IMR-90 (cell line): ENCODE measurements at regions not wholly inside any gene's neighbourhood (a gene's known extent, or its start where the extent isn't known, plus 50 kb on each side); places are given as distances from the start of the nearest gene placed in this dataset.

Experiments
- ATAC-seq: fragments of 200-7000 bp; cut with Tn5 transposase; 2 replicates; pipeline ENCODE4 v1.9.1; 2020; ENCODE audit warnings: low read depth, mild to moderate bottlenecking, moderate library complexity
- BruUV-seq: library from RNA; stranded (reverse); fragments of 400-500 nt; replicated peaks from 2 replicates; lab custom pipeline; 2021; lab: Mats Ljungman, UMichigan
- CTCF ChIA-PET: fragments of 300-600 bp; formaldehyde crosslinking; extraction: SDS; loops from one replicate; lab custom pipeline; 2021; ENCODE audit warnings: antibody characterized with exemption; lab: Yijun Ruan, JAX
- POLR2A ChIA-PET: fragments of 300-600 bp; sonication (Branson Sonifier 250); formaldehyde crosslinking; loops from one replicate; lab custom pipeline; 2022; ENCODE audit warnings: antibody characterized with exemption; ENCODE audit not compliant: unreplicated experiment; lab: Charles Lee
- DNase-seq: peaks from one replicate; pipeline ENCODE4 v3.0.0; 2013
- H2AFZ ChIP-seq: replicated peaks from 2 replicates; pipeline ENCODE3; 2013; ENCODE audit warnings: low read length, mild to moderate bottlenecking; ENCODE audit not compliant: poor library complexity
- H2AK5ac ChIP-seq: 2 replicates; pipeline ENCODE4 v1.6.1; 2013; ENCODE audit warnings: low read depth, low read length, inconsistent platforms
- H2AK9ac ChIP-seq: replicated peaks from 2 replicates; pipeline ENCODE3; 2013; ENCODE audit warnings: mild to moderate bottlenecking, low read depth, low read length, moderate library complexity; ENCODE audit not compliant: poor library complexity
- H2BK120ac ChIP-seq: 2 replicates; pipeline ENCODE4 v1.6.1; 2013; ENCODE audit warnings: low read depth, low read length, inconsistent platforms
- H2BK15ac ChIP-seq: 3 replicates; pipeline ENCODE4 v1.6.1; 2013; ENCODE audit warnings: low read depth, low read length, inconsistent platforms
- H2BK20ac ChIP-seq: 2 replicates; pipeline ENCODE4 v1.6.1; 2013; ENCODE audit warnings: low read depth, mild to moderate bottlenecking, inconsistent platforms, low read length, moderate library complexity
- H2BK5ac ChIP-seq: 2 replicates; pipeline ENCODE4 v1.6.1; 2013; ENCODE audit warnings: mild to moderate bottlenecking, low read depth, low read length, inconsistent platforms; ENCODE audit not compliant: poor library complexity, severe bottlenecking
- H3K14ac ChIP-seq: replicated peaks from 2 replicates; pipeline ENCODE4 v1.6.1; 2013; ENCODE audit warnings: low read depth, low read length, inconsistent platforms
- H3K18ac ChIP-seq: 2 replicates; pipeline ENCODE4 v1.6.1; 2013; ENCODE audit warnings: low read depth, low read length, control low read depth
- H3K23ac ChIP-seq: 2 replicates; pipeline ENCODE4 v1.6.1; 2013; ENCODE audit warnings: low read depth, low read length, inconsistent platforms
- H3K27ac ChIP-seq: 2 replicates; pipeline ENCODE4 v1.5.1; 2013; ENCODE audit warnings: mild to moderate bottlenecking, control low read depth, low read length; ENCODE audit not compliant: insufficient read depth
- H3K27me3 ChIP-seq: 2 replicates; pipeline ENCODE4 v1.6.1; 2013; ENCODE audit warnings: low read length; ENCODE audit not compliant: control insufficient read depth, insufficient read depth
- H3K36me3 ChIP-seq: 2 replicates; pipeline ENCODE4 v1.6.1; 2013; ENCODE audit warnings: low read length, mixed read lengths; ENCODE audit not compliant: control insufficient read depth, insufficient read depth
- H3K4ac ChIP-seq: 2 replicates; pipeline ENCODE4 v1.6.1; 2013; ENCODE audit warnings: low read depth, low read length, inconsistent platforms
- H3K4me1 ChIP-seq: 2 replicates; pipeline ENCODE4 v1.6.1; 2013; ENCODE audit warnings: low read length, mixed read lengths; ENCODE audit not compliant: control insufficient read depth, insufficient read depth
- H3K4me2 ChIP-seq: 2 replicates; pipeline ENCODE4 v1.6.1; 2013; ENCODE audit warnings: low read depth, mild to moderate bottlenecking, control low read depth, low read length, moderate library complexity
- H3K4me3 ChIP-seq: 2 replicates; pipeline ENCODE4 v1.5.1; 2013; ENCODE audit warnings: low read depth, mild to moderate bottlenecking, control low read depth, low read length, moderate library complexity; ENCODE audit not compliant: insufficient read depth
- H3K56ac ChIP-seq: 2 replicates; pipeline ENCODE4 v1.6.1; 2013; ENCODE audit warnings: low read length, inconsistent platforms; ENCODE audit not compliant: insufficient read depth; ENCODE audit errors: extremely low read depth
- H3K79me1 ChIP-seq, 2 experiments: 2 replicates each; pipeline ENCODE4 v1.6.1; 2013; ENCODE audit warnings: low read length in 2 of 2, inconsistent platforms in 1 of 2, low read depth in 1 of 2
- H3K9ac ChIP-seq: 2 replicates; pipeline ENCODE4 v1.6.1; 2013; ENCODE audit warnings: low read depth, low read length, control low read depth
- H3K9me1 ChIP-seq: 2 replicates; pipeline ENCODE4 v1.6.1; 2013; ENCODE audit warnings: low read length, inconsistent platforms; ENCODE audit not compliant: insufficient read depth
- H3K9me3 ChIP-seq: 2 replicates; pipeline ENCODE4 v1.6.1; 2013; ENCODE audit warnings: low read length; ENCODE audit not compliant: control insufficient read depth, insufficient read depth
- H4K20me1 ChIP-seq: 2 replicates; pipeline ENCODE4 v1.6.1; 2013; ENCODE audit warnings: low read length, inconsistent platforms; ENCODE audit not compliant: insufficient read depth
- H4K5ac ChIP-seq: 2 replicates; pipeline ENCODE4 v1.6.1; 2013; ENCODE audit warnings: mild to moderate bottlenecking, low read depth, low read length, control low read depth
- H4K8ac ChIP-seq, 2 experiments: 2 replicates each; pipeline ENCODE4 v1.6.1; 2013; ENCODE audit warnings: low read depth in 2 of 2, low read length in 2 of 2, control low read depth in 1 of 2, inconsistent platforms in 1 of 2
- H4K91ac ChIP-seq: 2 replicates; pipeline ENCODE4 v1.6.1; 2013; ENCODE audit warnings: low read depth, low read length, inconsistent platforms; ENCODE audit not compliant: insufficient read depth
- BHLHE40 ChIP-seq: fragments of 150-350 bp; IDR thresholded peaks from 2 replicates; pipeline ENCODE4 v1.6.1; 2016; ENCODE audit warnings: mild to moderate bottlenecking, low read depth, low read length
- FOS ChIP-seq: fragments of 150-350 bp; IDR thresholded peaks from 2 replicates; pipeline ENCODE4 v1.6.1; 2016; ENCODE audit warnings: low read depth, low read length
- MXI1 ChIP-seq: IDR thresholded peaks from 2 replicates; pipeline ENCODE4 v1.6.1; 2012; ENCODE audit warnings: low read depth, mild to moderate bottlenecking, low read length, moderate library complexity, borderline replicate concordance
- NFE2L2 ChIP-seq: fragments of 150-350 bp; IDR thresholded peaks from 2 replicates; pipeline ENCODE4 v1.6.1; 2016; ENCODE audit warnings: low read depth, mild to moderate bottlenecking, low read length
- POLR2A ChIP-seq: IDR thresholded peaks from 2 replicates; pipeline ENCODE4 v1.6.1; 2012; ENCODE audit warnings: mild to moderate bottlenecking, low read depth, low read length
- RFX5 ChIP-seq: IDR thresholded peaks from 2 replicates; pipeline ENCODE4 v1.8.0; 2012; ENCODE audit warnings: low read depth, mild to moderate bottlenecking, low read length, moderate library complexity
- WGBS, 2 experiments: methylation state at CpG; one replicate each; pipeline versions ENCODE4 v1.1.5 to v1.1.7; 2013; ENCODE audit warnings: missing lambda C conversion rate in 2 of 2; ENCODE audit not compliant: insufficient read length in 1 of 2; ENCODE audit errors: extremely low coverage in 2 of 2; 5-methylcytosine and 5-hydroxymethylcytosine counted together
- dilution Hi-C: fragments of 300-500 bp; cut with HindIII; formaldehyde crosslinking; loops from one replicate; pipeline ENCODE4 v1.14.3; 2018; ENCODE audit warnings: low sequenced_read_pairs; ENCODE audit not compliant: unreplicated experiment
- in situ Hi-C: fragments of 300-500 bp; cut with MboI; formaldehyde crosslinking; loops from 3 replicates; pipeline ENCODE4 v1.14.3; 2019; ENCODE audit warnings: low sequenced_read_pairs, inconsistent platforms, mixed read lengths
- intact Hi-C: fragments of 100-400 bp; cut with micrococcal nuclease; formaldehyde crosslinking; loops from 2 replicates; pipeline ENCODE4 v1.10.0; 2022
- TF ChIP-seq, protein P1 (sequence below): conservative IDR thresholded peaks from 2 replicates; pipeline ENCODE4 v1.5.1; 2012; ENCODE audit warnings: mild to moderate bottlenecking, low read depth, low read length, improper control_type of control experiment

DNA sequence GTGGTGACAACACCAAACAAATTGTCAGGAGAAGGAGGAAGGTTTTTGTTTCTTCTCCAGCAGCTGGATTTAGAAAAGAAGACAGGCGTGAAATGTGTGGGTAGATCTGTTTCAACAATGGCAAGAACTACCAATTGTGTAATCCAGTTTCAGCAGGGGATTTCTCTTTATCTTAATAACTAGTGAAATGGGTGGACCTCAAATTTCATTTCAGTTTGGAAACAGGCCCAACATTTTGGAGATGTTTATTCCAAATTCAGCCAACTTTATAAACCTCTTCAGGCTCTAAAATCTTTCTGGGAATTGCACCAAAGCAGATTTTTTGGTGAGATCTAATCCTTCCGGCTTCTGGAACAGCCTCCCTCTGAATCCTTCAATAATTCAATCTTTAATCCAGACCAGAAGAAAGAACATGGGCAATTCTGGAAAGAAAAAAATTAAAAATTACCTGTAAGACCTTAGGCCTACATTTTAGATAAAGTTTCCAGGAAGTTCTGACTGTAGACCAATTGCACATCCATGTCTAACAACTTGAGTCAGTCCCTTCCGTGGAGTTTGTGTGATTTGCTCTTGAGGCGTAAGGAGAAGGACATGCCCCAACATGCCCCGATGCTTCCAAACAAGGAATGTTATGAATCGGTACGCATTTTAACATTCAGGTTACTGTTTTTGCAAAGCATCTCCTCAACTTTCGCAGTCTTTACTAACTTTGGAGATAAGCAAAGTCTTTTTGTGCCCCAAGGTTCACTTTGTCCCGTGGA lies 423.6 kb downstream of the IRX1 start:
- H2AFZ ChIP-seq: no peak overlapping the region
- TF ChIP-seq POLR2A (no peak), FOS (no peak), MXI1 (no peak), BHLHE40 (no peak), RFX5 (no peak), NFE2L2 (no peak)
- TF ChIP-seq, protein P1, sequence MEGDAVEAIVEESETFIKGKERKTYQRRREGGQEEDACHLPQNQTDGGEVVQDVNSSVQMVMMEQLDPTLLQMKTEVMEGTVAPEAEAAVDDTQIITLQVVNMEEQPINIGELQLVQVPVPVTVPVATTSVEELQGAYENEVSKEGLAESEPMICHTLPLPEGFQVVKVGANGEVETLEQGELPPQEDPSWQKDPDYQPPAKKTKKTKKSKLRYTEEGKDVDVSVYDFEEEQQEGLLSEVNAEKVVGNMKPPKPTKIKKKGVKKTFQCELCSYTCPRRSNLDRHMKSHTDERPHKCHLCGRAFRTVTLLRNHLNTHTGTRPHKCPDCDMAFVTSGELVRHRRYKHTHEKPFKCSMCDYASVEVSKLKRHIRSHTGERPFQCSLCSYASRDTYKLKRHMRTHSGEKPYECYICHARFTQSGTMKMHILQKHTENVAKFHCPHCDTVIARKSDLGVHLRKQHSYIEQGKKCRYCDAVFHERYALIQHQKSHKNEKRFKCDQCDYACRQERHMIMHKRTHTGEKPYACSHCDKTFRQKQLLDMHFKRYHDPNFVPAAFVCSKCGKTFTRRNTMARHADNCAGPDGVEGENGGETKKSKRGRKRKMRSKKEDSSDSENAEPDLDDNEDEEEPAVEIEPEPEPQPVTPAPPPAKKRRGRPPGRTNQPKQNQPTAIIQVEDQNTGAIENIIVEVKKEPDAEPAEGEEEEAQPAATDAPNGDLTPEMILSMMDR: no peak
- no peak for DNase-seq
- H3K4ac ChIP-seq: no peak overlapping the region
- POLR2A ChIA-PET: no interaction called here
- H2BK120ac ChIP-seq: no peak overlapping the region
- H2AK5ac ChIP-seq: no peak overlapping the region
- no peaks in the 10 kb centered on the region for H3K4me1 ChIP-seq
- H4K91ac ChIP-seq: no peak overlapping the region
- H3K18ac ChIP-seq: no peak overlapping the region
- dilution Hi-C loops (no loop called here), intact Hi-C loops (no loop called here), in situ Hi-C loops (no loop called here)
- H3K4me3 ChIP-seq: no peak overlapping the region
- H2BK15ac ChIP-seq: no peak overlapping the region
- H3K56ac ChIP-seq: no peak overlapping the region
- H3K27ac ChIP-seq: no peak overlapping the region
- CTCF ChIA-PET: no interaction called here
- H3K9me1 ChIP-seq: no peaks in the 10 kb centered on the region
- BruUV-seq: no TSS peak
- H2BK20ac ChIP-seq: no peak overlapping the region
- H3K9ac ChIP-seq: no peak overlapping the region
- no peaks in the 10 kb centered on the region for H3K79me1 ChIP-seq
- no peak for ATAC-seq
- H4K20me1 ChIP-seq: no peaks in the 10 kb centered on the region
- H3K27me3 ChIP-seq: no peaks in the 10 kb centered on the region
- H4K8ac ChIP-seq: no peak overlapping the region
- no peak overlapping the region for H2AK9ac ChIP-seq
- H3K23ac ChIP-seq: no peak overlapping the region
- H3K9me3 ChIP-seq: peaks cover 17% of the 10 kb centered on the region; the same call in 1 of the 2 replicates
- H3K36me3 ChIP-seq: no peaks in the 10 kb centered on the region
- WGBS, 2 experiments: 63% methylated on average over 4 of the region's 9 CpGs; no CpG with 5 or more reads in 1 of the 2 experiments
- no peak overlapping the region for H3K14ac ChIP-seq
- no peak overlapping the region for H3K4me2 ChIP-seq
- H2BK5ac ChIP-seq: no peak overlapping the region
- H4K5ac ChIP-seq: no peak overlapping the region
